Chondrocyte (in vitro differentiated cells): ENCODE measurements at regions not wholly inside any gene's neighbourhood (a gene's known extent, or its start where the extent isn't known, plus 50 kb on each side); places are given as distances from the start of the nearest gene placed in this dataset.

Source experiments
- DNase-seq: peaks from one replicate; pipeline ENCODE4 v3.0.0; 2021; ENCODE audit warnings: mixed read lengths, low spot score
- H3K27ac Mint-ChIP-seq: one replicate; pipeline ENCODE4 v1.8.0; 2021; ENCODE audit warnings: mild to moderate bottlenecking, moderate library complexity, mixed read lengths; ENCODE audit not compliant: unreplicated experiment
- H3K27me3 Mint-ChIP-seq: 2 replicates; pipeline ENCODE4 v1.8.0; 2021; ENCODE audit warnings: low read depth, mixed read lengths
- H3K36me3 Mint-ChIP-seq: 2 replicates; pipeline ENCODE4 v1.8.0; 2021; ENCODE audit warnings: low read depth, mixed read lengths
- H3K4me1 Mint-ChIP-seq: 2 replicates; pipeline ENCODE4 v1.8.0; 2021; ENCODE audit warnings: low read depth, mild to moderate bottlenecking, mixed read lengths
- H3K4me3 Mint-ChIP-seq: one replicate; pipeline ENCODE4 v1.8.0; 2021; ENCODE audit warnings: mild to moderate bottlenecking, moderate library complexity, mixed read lengths; ENCODE audit not compliant: unreplicated experiment
- H3K9me3 Mint-ChIP-seq: 2 replicates; pipeline ENCODE4 v1.8.0; 2021; ENCODE audit warnings: low read depth, mixed read lengths
- CTCF ChIP-seq: fragments of 200-600 bp; sonication (generic); IDR thresholded peaks from 2 replicates; pipeline ENCODE4 v1.5.0; 2021; ENCODE audit warnings: antibody characterized with exemption, mild to moderate bottlenecking, moderate library complexity

DNA sequence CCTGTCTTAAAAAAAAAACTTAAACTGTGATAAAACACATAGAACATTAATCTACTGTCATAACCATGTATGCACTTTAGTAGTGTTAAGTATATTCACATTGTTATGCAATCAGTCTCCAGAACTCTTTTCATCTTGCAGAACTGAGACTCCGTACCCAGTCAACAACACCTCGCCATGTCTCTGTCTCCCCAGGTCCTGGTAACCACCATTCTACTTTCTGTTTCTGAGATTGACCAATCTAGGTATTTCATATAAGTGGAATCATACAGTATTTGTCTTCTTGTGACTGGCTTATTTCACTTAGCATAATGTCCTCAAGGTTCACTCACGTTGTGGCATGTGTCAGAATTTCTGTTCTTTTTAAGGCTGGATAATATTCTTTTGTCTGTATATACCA, 290.8 kb upstream of the CXCR4 start:
- TF ChIP-seq CTCF, result no peak
- no peaks in the 10 kb centered on the region for H3K9me3 Mint-ChIP-seq
- no peak overlapping the region for H3K4me3 Mint-ChIP-seq
- H3K36me3 Mint-ChIP-seq, result no peaks in the 10 kb centered on the region
- H3K4me1 Mint-ChIP-seq, result no peaks in the 10 kb centered on the region
- H3K27ac Mint-ChIP-seq, result no peak overlapping the region
- no peak for DNase-seq
- peaks cover 30% of the 10 kb centered on the region for H3K27me3 Mint-ChIP-seq

DNA sequence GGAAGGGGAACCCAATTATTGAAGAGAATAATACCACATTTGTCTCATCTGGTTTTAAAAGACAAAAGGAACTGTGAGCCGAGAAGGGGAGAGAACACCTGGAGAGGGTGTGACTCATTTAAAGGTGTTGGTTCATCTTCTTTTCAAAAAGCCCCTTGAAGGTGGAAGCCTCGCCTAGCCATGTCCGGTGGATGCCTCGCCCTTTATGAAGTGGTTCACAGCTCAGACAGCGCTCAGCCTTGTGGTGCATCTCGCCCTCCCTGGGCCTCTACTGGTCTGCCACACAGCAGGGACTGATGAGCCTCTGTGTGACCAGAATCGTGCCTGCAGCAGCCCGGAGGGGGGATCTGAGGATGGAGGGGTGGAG, 290.0 kb upstream of the CXCR4 start:
- Mint-ChIP-seq H3K27me3 (peaks cover 30% of the 10 kb centered on the region), H3K27ac (no peak overlapping the region), H3K9me3 (no peaks in the 10 kb centered on the region), H3K4me3 (no peak overlapping the region), H3K4me1 (no peaks in the 10 kb centered on the region), H3K36me3 (no peaks in the 10 kb centered on the region)
- no peak for DNase-seq
- TF ChIP-seq CTCF, result no peak

DNA sequence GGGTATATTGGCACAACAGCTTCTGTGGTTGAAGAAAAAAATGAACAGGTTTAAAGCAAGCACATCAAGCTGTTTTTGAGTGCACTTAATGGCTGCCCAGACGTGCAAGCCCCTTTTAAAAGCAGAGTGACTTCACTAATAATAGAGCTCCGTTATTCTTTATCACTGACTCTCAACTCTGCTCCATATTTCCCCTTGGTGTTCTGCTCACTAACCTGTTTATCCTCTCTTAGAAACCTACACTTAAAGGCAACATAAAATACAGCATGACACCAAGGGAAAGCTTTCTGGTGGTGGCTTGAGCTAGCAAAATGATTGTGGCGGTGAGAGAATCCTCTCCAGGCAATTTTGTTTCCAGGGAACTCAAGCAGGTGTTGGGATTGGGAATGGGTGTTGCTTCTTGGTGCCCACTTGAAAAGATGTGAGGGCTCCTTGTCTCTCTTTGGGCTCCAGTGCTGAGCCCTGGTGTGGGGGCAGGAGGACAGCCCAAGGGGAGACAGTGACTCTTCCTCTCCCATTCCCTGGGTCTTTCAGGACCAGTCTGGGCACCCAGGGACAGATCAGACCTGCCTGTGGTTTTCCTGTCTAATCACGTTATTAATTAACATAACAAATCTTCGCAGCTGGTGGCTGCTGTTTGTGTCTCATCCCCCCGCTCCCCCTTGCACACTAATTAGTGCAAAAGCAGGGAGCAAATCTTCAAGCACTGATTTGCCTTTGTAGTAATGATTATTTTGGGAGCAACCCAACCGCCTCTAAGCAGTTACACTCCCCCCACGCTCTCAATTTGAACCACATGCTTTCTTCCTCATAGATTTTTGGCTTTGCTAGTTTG, 289.4 kb upstream of the CXCR4 start:
- Mint-ChIP-seq H3K4me3 (no peak overlapping the region), H3K27ac (no peak overlapping the region), H3K4me1 (no peaks in the 10 kb centered on the region), H3K9me3 (no peaks in the 10 kb centered on the region), H3K27me3 (peaks cover 29% of the 10 kb centered on the region), H3K36me3 (no peaks in the 10 kb centered on the region)
- no peak for DNase-seq
- no peak for TF ChIP-seq CTCF

- H3K27me3 Mint-ChIP-seq, result peaks cover 23% of the 10 kb centered on the region
- no peak overlapping the region for H3K27ac Mint-ChIP-seq
- DNase-seq, result no peak
- no peak for TF ChIP-seq CTCF
- no peaks in the 10 kb centered on the region for H3K9me3 Mint-ChIP-seq
- no peaks in the 10 kb centered on the region for H3K4me1 Mint-ChIP-seq
- H3K36me3 Mint-ChIP-seq, result no peaks in the 10 kb centered on the region
- no peak overlapping the region for H3K4me3 Mint-ChIP-seq
These were observed 287.0 kb upstream of the CXCR4 start for GRCh38 chr2:136404925-136405324.

DNA sequence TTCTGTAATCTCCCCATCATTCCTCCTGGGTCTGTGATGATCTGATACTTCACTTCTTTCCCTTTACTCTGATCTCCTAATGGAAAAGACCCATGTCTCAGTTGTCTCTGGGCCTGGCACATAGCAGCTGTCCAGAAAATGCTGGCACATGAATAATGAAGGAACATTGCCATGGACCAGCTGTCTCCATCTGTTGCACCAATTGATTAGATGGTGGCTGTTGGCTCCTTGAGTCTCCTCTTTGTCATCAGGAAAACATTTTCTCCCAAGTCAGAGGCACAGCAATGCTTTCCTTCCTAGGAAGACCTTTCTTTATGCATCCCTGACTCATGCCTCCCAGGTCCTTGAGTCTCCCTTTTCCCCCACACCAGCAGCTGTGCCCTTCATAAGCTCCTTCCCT, 286.2 kb upstream of the CXCR4 start:
- no peak for DNase-seq
- Mint-ChIP-seq H3K27me3 (peaks cover 23% of the 10 kb centered on the region), H3K36me3 (no peaks in the 10 kb centered on the region), H3K9me3 (no peaks in the 10 kb centered on the region), H3K4me3 (no peak overlapping the region), H3K4me1 (no peaks in the 10 kb centered on the region), H3K27ac (no peak overlapping the region)
- no peak for TF ChIP-seq CTCF
